OCI-LY7 (cell line): ENCODE measurements at regions not wholly inside any gene's neighbourhood (a gene's known extent, or its start where the extent isn't known, plus 50 kb on each side); places are given as distances from the start of the nearest gene placed in this dataset.

Source experiments
- EZH2phosphoT487 ChIP-seq: fragments of 200-600 bp; sonication (generic); IDR thresholded peaks from 2 replicates; pipeline ENCODE4 v1.6.1; 2018; ENCODE audit warnings: low read depth, borderline replicate concordance, mild to moderate bottlenecking, mixed run types, antibody characterized with exemption, low read length, moderate library complexity, mixed read lengths
- TF ChIP-seq, protein P1 (sequence below): fragments of 200-600 bp; sonication (generic); conservative IDR thresholded peaks from 2 replicates; pipeline ENCODE4 v1.5.1; 2014; ENCODE audit warnings: mild to moderate bottlenecking, antibody characterized with exemption, low read length, moderate library complexity, mixed read lengths

DNA sequence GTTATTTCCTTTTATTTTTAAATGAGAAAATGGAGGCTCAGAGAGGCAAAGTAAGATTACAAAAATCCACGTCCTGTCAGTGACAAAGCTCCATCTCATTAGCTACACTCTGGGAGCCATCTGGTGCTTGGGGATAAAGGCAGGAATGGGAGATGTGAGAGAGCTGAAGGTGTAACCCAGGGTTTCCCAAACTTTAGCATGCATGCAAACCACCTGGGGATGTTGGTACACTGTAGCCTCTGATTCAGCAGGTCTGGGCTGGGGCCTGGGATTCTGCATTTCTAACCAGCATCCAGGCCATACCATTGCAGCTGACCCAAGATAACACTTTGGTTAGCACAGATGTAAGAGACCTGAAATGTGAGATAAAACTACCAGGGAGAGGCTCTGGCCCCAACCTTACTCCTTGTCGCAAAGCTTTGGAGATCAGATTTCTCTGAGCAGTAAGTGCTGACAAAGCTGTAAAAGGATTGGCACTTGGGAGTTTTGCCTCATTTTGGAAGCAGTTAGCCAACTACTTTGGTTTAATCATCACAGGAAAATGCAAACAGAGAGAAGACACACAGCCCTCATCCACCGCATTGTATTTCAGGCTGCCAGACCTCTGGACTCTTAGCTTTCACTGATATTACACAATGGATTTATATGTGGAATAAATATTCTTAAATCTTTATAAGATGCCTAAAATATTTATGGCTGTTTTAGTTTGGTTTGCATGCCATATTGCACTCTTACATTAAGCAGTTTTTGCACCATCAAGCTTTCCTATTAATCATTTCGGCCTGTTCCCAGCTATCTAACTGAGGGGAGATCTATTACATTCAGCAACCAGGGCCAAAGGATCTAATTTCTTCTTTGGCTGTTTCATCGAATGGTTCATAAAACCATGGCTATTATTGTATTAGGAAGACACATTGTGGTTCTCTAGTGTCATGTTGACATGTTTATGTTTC is 263.0 kb downstream of the EBLN2 start:
- TF ChIP-seq, protein P1, sequence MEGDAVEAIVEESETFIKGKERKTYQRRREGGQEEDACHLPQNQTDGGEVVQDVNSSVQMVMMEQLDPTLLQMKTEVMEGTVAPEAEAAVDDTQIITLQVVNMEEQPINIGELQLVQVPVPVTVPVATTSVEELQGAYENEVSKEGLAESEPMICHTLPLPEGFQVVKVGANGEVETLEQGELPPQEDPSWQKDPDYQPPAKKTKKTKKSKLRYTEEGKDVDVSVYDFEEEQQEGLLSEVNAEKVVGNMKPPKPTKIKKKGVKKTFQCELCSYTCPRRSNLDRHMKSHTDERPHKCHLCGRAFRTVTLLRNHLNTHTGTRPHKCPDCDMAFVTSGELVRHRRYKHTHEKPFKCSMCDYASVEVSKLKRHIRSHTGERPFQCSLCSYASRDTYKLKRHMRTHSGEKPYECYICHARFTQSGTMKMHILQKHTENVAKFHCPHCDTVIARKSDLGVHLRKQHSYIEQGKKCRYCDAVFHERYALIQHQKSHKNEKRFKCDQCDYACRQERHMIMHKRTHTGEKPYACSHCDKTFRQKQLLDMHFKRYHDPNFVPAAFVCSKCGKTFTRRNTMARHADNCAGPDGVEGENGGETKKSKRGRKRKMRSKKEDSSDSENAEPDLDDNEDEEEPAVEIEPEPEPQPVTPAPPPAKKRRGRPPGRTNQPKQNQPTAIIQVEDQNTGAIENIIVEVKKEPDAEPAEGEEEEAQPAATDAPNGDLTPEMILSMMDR, result no peak
- TF ChIP-seq EZH2phosphoT487, result no peak
